Transverse colon (tissue), 3 donors: ENCODE measurements at regions not wholly inside any gene's neighbourhood (a gene's known extent, or its start where the extent isn't known, plus 50 kb on each side); places are given as distances from the start of the nearest gene placed in this dataset.

Experiments
- CTCF ChIP-seq, 5 experiments: fragments of 200-600 bp in 3 of 5; fragments of 450-650 bp in 2 of 5; sonication (generic) in 3 of 5; IDR thresholded peaks; 1 replicate in 2 of 5; 2 replicates in 3 of 5; pipeline ENCODE4 v1.5.1; 2016 to 2017; ENCODE audit warnings: antibody characterized with exemption in 5 of 5, inconsistent platforms in 3 of 5, mild to moderate bottlenecking in 2 of 5, moderate library complexity in 1 of 5
- EP300 ChIP-seq: sonication (generic); formaldehyde crosslinking; IDR thresholded peaks from one replicate; pipeline ENCODE4 v1.6.1; 2017; ENCODE audit warnings: antibody characterized with exemption, low read depth
- POLR2A ChIP-seq: fragments of 450-650 bp; IDR thresholded peaks from one replicate; pipeline ENCODE4 v1.6.1; 2016; ENCODE audit warnings: antibody characterized with exemption, mild to moderate bottlenecking, moderate library complexity

- TF ChIP-seq CTCF (IDR thresholded peaks at IDR 0.05) (no peak), EP300 (no peak), POLR2A (no peak)
These were observed 476.3 kb upstream of the ADGRL3 start for GRCh38 chr4:60723796-60724195.
